ENCODE measurements at regions not wholly inside any gene's neighbourhood (a gene's known extent, or its start where the extent isn't known, plus 50 kb on each side); places are given as distances from the start of the nearest gene placed in this dataset.

DNA sequence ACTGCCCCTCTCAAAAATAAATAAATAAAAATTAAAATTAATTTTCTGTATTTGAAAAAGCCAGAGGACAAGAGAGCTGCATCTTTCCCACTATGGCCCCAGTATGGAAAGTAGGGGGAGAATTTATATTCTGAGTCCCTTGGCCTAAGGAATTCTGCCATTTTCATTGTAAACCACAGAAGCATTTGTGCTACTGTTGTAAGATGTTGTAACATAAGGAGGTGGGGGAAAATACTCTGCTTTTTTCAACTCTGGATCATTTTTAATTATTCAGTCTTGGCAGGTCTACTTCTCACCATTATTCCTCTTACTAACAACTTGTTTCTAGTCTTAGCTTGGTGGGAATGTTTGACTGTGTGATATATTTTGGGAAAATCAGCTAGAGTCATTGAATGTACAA is 52.3 kb upstream of the APC start:
- ATAC-seq (no peak), DNase-seq (ENCODE audit: low spot score) (no peak)
- Mint-ChIP-seq H3K27me3 (ENCODE audit: insufficient read depth, low read depth, poor library complexity) (peaks cover 3% of the 10 kb centered on the region), H3K4me1 (peaks cover 15% of the 10 kb centered on the region), H3K9me3 (no peaks in the 10 kb centered on the region), H3K4me3 (no peak overlapping the region), H3K36me3 (ENCODE audit: low read depth) (no peaks in the 10 kb centered on the region), H3K27ac (no peak overlapping the region)
- Histone ChIP-seq H3K4me1 (ENCODE audit: insufficient read depth) (peaks cover 11% of the 10 kb centered on the region), H3K9me2 (ENCODE audit: insufficient read depth) (no peaks in the 10 kb centered on the region), H4K20me1 (replicated peaks; ENCODE audit: insufficient read depth) (no peaks in the 10 kb centered on the region), H3K27ac (ENCODE audit: low read depth) (no peak overlapping the region), H3K27me3 (ENCODE audit: insufficient read depth) (no peaks in the 10 kb centered on the region), H3F3A (replicated peaks; ENCODE audit: low read depth) (no peaks in the 10 kb centered on the region), H3K4me3 (no peak overlapping the region), H3K79me2 (replicated peaks; ENCODE audit: insufficient read depth) (no peaks in the 10 kb centered on the region), H2AFZ (no peak overlapping the region), H3K4me2 (no peak overlapping the region), H3K36me3 (ENCODE audit: insufficient read depth) (no peaks in the 10 kb centered on the region)
- TF ChIP-seq ZNF114 (CRISPR knock-in tag; IDR thresholded peaks at IDR 0.05) (no peak), JUNB (IDR thresholded peaks at IDR 0.05; ENCODE audit: unreplicated experiment) (no peak), POLR2AphosphoS5 (IDR thresholded peaks at IDR 0.05; ENCODE audit: low read depth) (no peak), STAT1 (IDR thresholded peaks at IDR 0.05; ENCODE audit: unreplicated experiment) (no peak)
- TF ChIP-seq, protein P1, sequence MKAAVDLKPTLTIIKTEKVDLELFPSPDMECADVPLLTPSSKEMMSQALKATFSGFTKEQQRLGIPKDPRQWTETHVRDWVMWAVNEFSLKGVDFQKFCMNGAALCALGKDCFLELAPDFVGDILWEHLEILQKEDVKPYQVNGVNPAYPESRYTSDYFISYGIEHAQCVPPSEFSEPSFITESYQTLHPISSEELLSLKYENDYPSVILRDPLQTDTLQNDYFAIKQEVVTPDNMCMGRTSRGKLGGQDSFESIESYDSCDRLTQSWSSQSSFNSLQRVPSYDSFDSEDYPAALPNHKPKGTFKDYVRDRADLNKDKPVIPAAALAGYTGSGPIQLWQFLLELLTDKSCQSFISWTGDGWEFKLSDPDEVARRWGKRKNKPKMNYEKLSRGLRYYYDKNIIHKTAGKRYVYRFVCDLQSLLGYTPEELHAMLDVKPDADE (IDR thresholded peaks at IDR 0.05): no peak
- TF ChIP-seq, protein P2, sequence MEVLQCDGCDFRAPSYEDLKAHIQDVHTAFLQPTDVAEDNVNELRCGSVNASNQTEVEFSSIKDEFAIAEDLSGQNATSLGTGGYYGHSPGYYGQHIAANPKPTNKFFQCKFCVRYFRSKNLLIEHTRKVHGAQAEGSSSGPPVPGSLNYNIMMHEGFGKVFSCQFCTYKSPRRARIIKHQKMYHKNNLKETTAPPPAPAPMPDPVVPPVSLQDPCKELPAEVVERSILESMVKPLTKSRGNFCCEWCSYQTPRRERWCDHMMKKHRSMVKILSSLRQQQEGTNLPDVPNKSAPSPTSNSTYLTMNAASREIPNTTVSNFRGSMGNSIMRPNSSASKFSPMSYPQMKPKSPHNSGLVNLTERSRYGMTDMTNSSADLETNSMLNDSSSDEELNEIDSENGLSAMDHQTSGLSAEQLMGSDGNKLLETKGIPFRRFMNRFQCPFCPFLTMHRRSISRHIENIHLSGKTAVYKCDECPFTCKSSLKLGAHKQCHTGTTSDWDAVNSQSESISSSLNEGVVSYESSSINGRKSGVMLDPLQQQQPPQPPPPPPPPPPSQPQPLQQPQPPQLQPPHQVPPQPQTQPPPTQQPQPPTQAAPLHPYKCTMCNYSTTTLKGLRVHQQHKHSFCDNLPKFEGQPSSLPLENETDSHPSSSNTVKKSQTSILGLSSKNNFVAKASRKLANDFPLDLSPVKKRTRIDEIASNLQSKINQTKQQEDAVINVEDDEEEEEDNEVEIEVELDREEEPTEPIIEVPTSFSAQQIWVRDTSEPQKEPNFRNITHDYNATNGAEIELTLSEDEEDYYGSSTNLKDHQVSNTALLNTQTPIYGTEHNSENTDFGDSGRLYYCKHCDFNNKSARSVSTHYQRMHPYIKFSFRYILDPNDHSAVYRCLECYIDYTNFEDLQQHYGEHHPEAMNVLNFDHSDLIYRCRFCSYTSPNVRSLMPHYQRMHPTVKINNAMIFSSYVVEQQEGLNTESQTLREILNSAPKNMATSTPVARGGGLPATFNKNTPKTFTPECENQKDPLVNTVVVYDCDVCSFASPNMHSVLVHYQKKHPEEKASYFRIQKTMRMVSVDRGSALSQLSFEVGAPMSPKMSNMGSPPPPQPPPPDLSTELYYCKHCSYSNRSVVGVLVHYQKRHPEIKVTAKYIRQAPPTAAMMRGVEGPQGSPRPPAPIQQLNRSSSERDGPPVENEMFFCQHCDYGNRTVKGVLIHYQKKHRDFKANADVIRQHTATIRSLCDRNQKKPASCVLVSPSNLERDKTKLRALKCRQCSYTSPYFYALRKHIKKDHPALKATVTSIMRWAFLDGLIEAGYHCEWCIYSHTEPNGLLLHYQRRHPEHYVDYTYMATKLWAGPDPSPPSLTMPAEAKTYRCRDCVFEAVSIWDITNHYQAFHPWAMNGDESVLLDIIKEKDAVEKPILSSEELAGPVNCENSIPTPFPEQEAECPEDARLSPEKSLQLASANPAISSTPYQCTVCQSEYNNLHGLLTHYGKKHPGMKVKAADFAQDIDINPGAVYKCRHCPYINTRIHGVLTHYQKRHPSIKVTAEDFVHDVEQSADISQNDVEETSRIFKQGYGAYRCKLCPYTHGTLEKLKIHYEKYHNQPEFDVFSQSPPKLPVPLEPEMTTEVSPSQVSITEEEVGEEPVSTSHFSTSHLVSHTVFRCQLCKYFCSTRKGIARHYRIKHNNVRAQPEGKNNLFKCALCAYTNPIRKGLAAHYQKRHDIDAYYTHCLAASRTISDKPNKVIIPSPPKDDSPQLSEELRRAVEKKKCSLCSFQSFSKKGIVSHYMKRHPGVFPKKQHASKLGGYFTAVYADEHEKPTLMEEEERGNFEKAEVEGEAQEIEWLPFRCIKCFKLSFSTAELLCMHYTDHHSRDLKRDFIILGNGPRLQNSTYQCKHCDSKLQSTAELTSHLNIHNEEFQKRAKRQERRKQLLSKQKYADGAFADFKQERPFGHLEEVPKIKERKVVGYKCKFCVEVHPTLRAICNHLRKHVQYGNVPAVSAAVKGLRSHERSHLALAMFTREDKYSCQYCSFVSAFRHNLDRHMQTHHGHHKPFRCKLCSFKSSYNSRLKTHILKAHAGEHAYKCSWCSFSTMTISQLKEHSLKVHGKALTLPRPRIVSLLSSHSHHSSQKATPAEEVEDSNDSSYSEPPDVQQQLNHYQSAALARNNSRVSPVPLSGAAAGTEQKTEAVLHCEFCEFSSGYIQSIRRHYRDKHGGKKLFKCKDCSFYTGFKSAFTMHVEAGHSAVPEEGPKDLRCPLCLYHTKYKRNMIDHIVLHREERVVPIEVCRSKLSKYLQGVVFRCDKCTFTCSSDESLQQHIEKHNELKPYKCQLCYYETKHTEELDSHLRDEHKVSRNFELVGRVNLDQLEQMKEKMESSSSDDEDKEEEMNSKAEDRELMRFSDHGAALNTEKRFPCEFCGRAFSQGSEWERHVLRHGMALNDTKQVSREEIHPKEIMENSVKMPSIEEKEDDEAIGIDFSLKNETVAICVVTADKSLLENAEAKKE (CRISPR knock-in tag; IDR thresholded peaks at IDR 0.05): no peak

DNA sequence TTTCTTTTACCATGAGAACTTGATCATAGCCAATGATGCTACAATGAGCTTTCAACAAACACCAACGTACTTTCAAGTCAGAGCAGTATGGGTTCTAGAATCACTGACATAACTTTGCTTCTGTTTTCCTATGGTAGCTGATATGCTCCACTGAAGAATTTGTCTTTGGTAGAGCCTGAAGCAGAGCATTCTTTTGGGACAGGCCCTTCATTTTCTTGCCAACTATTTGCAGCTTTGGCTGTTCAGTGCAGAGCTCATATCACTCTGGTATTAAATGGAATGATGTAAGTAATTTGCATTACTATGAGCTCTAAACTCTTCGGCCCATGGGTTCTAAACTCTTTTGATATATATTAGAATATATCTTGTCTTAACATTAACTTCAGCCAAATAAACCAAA is 51.8 kb upstream of the APC start:
- Mint-ChIP-seq H3K4me3 (no peak overlapping the region), H3K27me3 (ENCODE audit: insufficient read depth, low read depth, poor library complexity) (peaks cover 3% of the 10 kb centered on the region), H3K36me3 (ENCODE audit: low read depth) (no peaks in the 10 kb centered on the region), H3K27ac (no peak overlapping the region), H3K4me1 (peaks cover 15% of the 10 kb centered on the region), H3K9me3 (no peaks in the 10 kb centered on the region)
- H3F3A ChIP-seq (replicated peaks; ENCODE audit: low read depth): no peaks in the 10 kb centered on the region
- no peak overlapping the region for H3K4me2 ChIP-seq
- no peak for ATAC-seq
- no peak overlapping the region; the same call in 1 of the 2 replicates for H2AFZ ChIP-seq
- H3K9me2 ChIP-seq (ENCODE audit: insufficient read depth): no peaks in the 10 kb centered on the region
- H4K20me1 ChIP-seq (replicated peaks; ENCODE audit: insufficient read depth): no peaks in the 10 kb centered on the region
- no peaks in the 10 kb centered on the region for H3K79me2 ChIP-seq (replicated peaks; ENCODE audit: insufficient read depth)
- no peak overlapping the region for H3K27ac ChIP-seq (ENCODE audit: low read depth)
- DNase-seq (ENCODE audit: low spot score): no peak
- H3K4me1 ChIP-seq (ENCODE audit: insufficient read depth): peaks cover 11% of the 10 kb centered on the region
- H3K4me3 ChIP-seq: no peak overlapping the region
- H3K36me3 ChIP-seq (ENCODE audit: insufficient read depth): no peaks in the 10 kb centered on the region
- H3K27me3 ChIP-seq (ENCODE audit: insufficient read depth): no peaks in the 10 kb centered on the region
- TF ChIP-seq, protein P1 (IDR thresholded peaks at IDR 0.05): no peak
- no peak for TF ChIP-seq STAT1 (IDR thresholded peaks at IDR 0.05; ENCODE audit: unreplicated experiment)
- TF ChIP-seq, protein P3, sequence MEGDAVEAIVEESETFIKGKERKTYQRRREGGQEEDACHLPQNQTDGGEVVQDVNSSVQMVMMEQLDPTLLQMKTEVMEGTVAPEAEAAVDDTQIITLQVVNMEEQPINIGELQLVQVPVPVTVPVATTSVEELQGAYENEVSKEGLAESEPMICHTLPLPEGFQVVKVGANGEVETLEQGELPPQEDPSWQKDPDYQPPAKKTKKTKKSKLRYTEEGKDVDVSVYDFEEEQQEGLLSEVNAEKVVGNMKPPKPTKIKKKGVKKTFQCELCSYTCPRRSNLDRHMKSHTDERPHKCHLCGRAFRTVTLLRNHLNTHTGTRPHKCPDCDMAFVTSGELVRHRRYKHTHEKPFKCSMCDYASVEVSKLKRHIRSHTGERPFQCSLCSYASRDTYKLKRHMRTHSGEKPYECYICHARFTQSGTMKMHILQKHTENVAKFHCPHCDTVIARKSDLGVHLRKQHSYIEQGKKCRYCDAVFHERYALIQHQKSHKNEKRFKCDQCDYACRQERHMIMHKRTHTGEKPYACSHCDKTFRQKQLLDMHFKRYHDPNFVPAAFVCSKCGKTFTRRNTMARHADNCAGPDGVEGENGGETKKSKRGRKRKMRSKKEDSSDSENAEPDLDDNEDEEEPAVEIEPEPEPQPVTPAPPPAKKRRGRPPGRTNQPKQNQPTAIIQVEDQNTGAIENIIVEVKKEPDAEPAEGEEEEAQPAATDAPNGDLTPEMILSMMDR (conservative IDR thresholded peaks at IDR 0.05; ENCODE audit: low read depth in 2 of 2): no peak
- no peak for TF ChIP-seq EZH2phosphoT487 (IDR thresholded peaks at IDR 0.05; ENCODE audit: unreplicated experiment)
- no peak for TF ChIP-seq ZNF114 (CRISPR knock-in tag; IDR thresholded peaks at IDR 0.05)

Data from GM23338 (cell line).